Effector memory CD8-positive, alpha-beta T cell (primary cell): ENCODE measurements at regions not wholly inside any gene's neighbourhood (a gene's known extent, or its start where the extent isn't known, plus 50 kb on each side); places are given as distances from the start of the nearest gene placed in this dataset.
"Not testable (repeated sequence)": the region's sequence is repeated elsewhere in the genome, so short reads cannot be mapped to it uniquely, and the experiment has no call there.

ENCODE experiments used
- ATAC-seq: fragments of 150-1000 bp; cut with Tn5 transposase; replicated peaks from 2 replicates; pipeline ENCODE4 v1.10.0; 2021; ENCODE audit warnings: mild to moderate bottlenecking, moderate library complexity
- DNase-seq, 3 experiments: peaks; one replicate each; pipeline ENCODE4 v3.0.0; 2021
- H3K27ac Mint-ChIP-seq, 2 donors: one replicate each; pipeline ENCODE4 v1.8.0; 2022; ENCODE audit warnings: mild to moderate bottlenecking in 2 of 2, mixed read lengths in 2 of 2, moderate library complexity in 2 of 2
- H3K27me3 Mint-ChIP-seq, 2 donors: one replicate each; pipeline ENCODE4 v1.8.0; 2022; ENCODE audit warnings: mixed read lengths in 2 of 2
- H3K36me3 Mint-ChIP-seq: one replicate; pipeline ENCODE4 v1.8.0; 2022; ENCODE audit warnings: mild to moderate bottlenecking, moderate library complexity, mixed read lengths; ENCODE audit not compliant: insufficient read depth
- H3K4me1 Mint-ChIP-seq, 2 donors: one replicate each; pipeline ENCODE4 v1.8.0; 2022; ENCODE audit warnings: low read depth in 2 of 2, mixed read lengths in 2 of 2
- H3K4me3 Mint-ChIP-seq, 2 donors: one replicate each; pipeline ENCODE4 v1.8.0; 2022; ENCODE audit warnings: mild to moderate bottlenecking in 2 of 2, mixed read lengths in 2 of 2, moderate library complexity in 2 of 2
- H3K9me3 Mint-ChIP-seq, 2 donors: one replicate each; pipeline ENCODE4 v1.8.0; 2022; ENCODE audit warnings: mixed read lengths in 2 of 2

- Mint-ChIP-seq H3K36me3 (no peaks in the 10 kb centered on the region), H3K4me1 (no peaks in the 10 kb centered on the region), H3K27me3 (no peaks in the 10 kb centered on the region), H3K27ac (no peak overlapping the region), H3K4me3 (no peak overlapping the region), H3K9me3 (peaks cover 9 to 26% of the 10 kb centered on the region in 2 donors)
- ATAC-seq (no peak), DNase-seq (no peak)
Observed at GRCh38 chr12:127943481-127944210, 323.3 kb upstream of the TMEM132C start.

- H3K36me3 Mint-ChIP-seq = no peaks in the 10 kb centered on the region
- H3K4me1 Mint-ChIP-seq = no peaks in the 10 kb centered on the region
- H3K27me3 Mint-ChIP-seq = no peaks in the 10 kb centered on the region
- DNase-seq = no peak
- ATAC-seq = no peak
- no peak overlapping the region for H3K27ac Mint-ChIP-seq
- H3K9me3 Mint-ChIP-seq = peaks cover 9 to 26% of the 10 kb centered on the region in 2 donors
- H3K4me3 Mint-ChIP-seq = no peak overlapping the region
Observed at GRCh38 chr12:127944211-127944899, 322.6 kb upstream of the TMEM132C start.

GRCh38 chr12:127957001-127957660 lies 309.8 kb upstream of the TMEM132C start:
- H3K4me1 Mint-ChIP-seq = no peaks in the 10 kb centered on the region
- H3K4me3 Mint-ChIP-seq = no peak overlapping the region
- H3K9me3 Mint-ChIP-seq = peaks cover 8 to 10% of the 10 kb centered on the region in 2 donors
- DNase-seq = no peak
- ATAC-seq = no peak
- H3K36me3 Mint-ChIP-seq = no peaks in the 10 kb centered on the region
- H3K27ac Mint-ChIP-seq = no peak overlapping the region
- no peaks in the 10 kb centered on the region for H3K27me3 Mint-ChIP-seq

GRCh38 chr12:127962303-127962702 lies 304.7 kb upstream of the TMEM132C start:
- ATAC-seq = no peak

GRCh38 chr12:127963933-127964332 lies 303.0 kb upstream of the TMEM132C start:
- H3K36me3 Mint-ChIP-seq = no peaks in the 10 kb centered on the region
- H3K9me3 Mint-ChIP-seq = peaks cover 14 to 30% of the 10 kb centered on the region in 2 donors
- ATAC-seq (no peak), DNase-seq (no peak)
- no peak overlapping the region for H3K27ac Mint-ChIP-seq
- no peaks in the 10 kb centered on the region for H3K27me3 Mint-ChIP-seq
- H3K4me3 Mint-ChIP-seq = no peak overlapping the region
- no peaks in the 10 kb centered on the region for H3K4me1 Mint-ChIP-seq

More at GRCh38 chr12:127962303-127962702, 304.7 kb upstream of the TMEM132C start:
- H3K4me3 Mint-ChIP-seq = no peak overlapping the region
- no peaks in the 10 kb centered on the region for H3K27me3 Mint-ChIP-seq
- H3K27ac Mint-ChIP-seq = no peak overlapping the region
- H3K4me1 Mint-ChIP-seq = no peaks in the 10 kb centered on the region
- no peaks in the 10 kb centered on the region for H3K36me3 Mint-ChIP-seq
- peaks cover 7 to 20% of the 10 kb centered on the region in 2 donors for H3K9me3 Mint-ChIP-seq
- no peak for DNase-seq

- H3K27ac Mint-ChIP-seq = no peak overlapping the region
- H3K4me1 Mint-ChIP-seq = no peaks in the 10 kb centered on the region
- no peaks in the 10 kb centered on the region for H3K36me3 Mint-ChIP-seq
- H3K27me3 Mint-ChIP-seq = no peaks in the 10 kb centered on the region
- H3K4me3 Mint-ChIP-seq = no peak overlapping the region
- H3K9me3 Mint-ChIP-seq = peaks cover 9 to 22% of the 10 kb centered on the region in 2 donors
- ATAC-seq (no peak), DNase-seq (no peak)
Observed at GRCh38 chr12:127964717-127965116, 302.3 kb upstream of the TMEM132C start.

- no peaks in the 10 kb centered on the region for H3K36me3 Mint-ChIP-seq
- no peaks in the 10 kb centered on the region for H3K4me1 Mint-ChIP-seq
- H3K27ac Mint-ChIP-seq = no peak overlapping the region
- H3K27me3 Mint-ChIP-seq = no peaks in the 10 kb centered on the region
- no peak for DNase-seq
- H3K9me3 Mint-ChIP-seq = peaks cover 9 to 20% of the 10 kb centered on the region in 2 donors
- no peak overlapping the region for H3K4me3 Mint-ChIP-seq
- ATAC-seq = no peak
Observed at GRCh38 chr12:127966331-127966730, 300.6 kb upstream of the TMEM132C start.

- peaks cover 12 to 32% of the 10 kb centered on the region in 2 donors for H3K9me3 Mint-ChIP-seq
- no peak overlapping the region for H3K4me3 Mint-ChIP-seq
- no peak for DNase-seq
- H3K27ac Mint-ChIP-seq = no peak overlapping the region
- no peaks in the 10 kb centered on the region for H3K4me1 Mint-ChIP-seq
- no peaks in the 10 kb centered on the region for H3K27me3 Mint-ChIP-seq
- H3K36me3 Mint-ChIP-seq = no peaks in the 10 kb centered on the region
- ATAC-seq = no peak
Observed at GRCh38 chr12:127970491-127970890, 296.5 kb upstream of the TMEM132C start.

- Mint-ChIP-seq H3K9me3 (peaks cover 8 to 19% of the 10 kb centered on the region in 2 donors), H3K4me1 (no peaks in the 10 kb centered on the region), H3K27ac (no peak overlapping the region), H3K27me3 (no peaks in the 10 kb centered on the region), H3K36me3 (no peaks in the 10 kb centered on the region), H3K4me3 (no peak overlapping the region)
- DNase-seq = no peak
- ATAC-seq = no peak
Observed at GRCh38 chr12:127980585-127980984, 286.4 kb upstream of the TMEM132C start.

GRCh38 chr12:127981875-127982274 lies 285.1 kb upstream of the TMEM132C start:
- no peak for DNase-seq
- H3K36me3 Mint-ChIP-seq = no peaks in the 10 kb centered on the region
- no peaks in the 10 kb centered on the region for H3K4me1 Mint-ChIP-seq
- H3K4me3 Mint-ChIP-seq = no peak overlapping the region
- H3K27ac Mint-ChIP-seq = no peak overlapping the region
- peaks cover 8 to 17% of the 10 kb centered on the region in 2 donors for H3K9me3 Mint-ChIP-seq
- H3K27me3 Mint-ChIP-seq = no peaks in the 10 kb centered on the region
- no peak for ATAC-seq

GRCh38 chr12:127983213-127983791 lies 283.7 kb upstream of the TMEM132C start:
- not testable (repeated sequence) for H3K36me3 Mint-ChIP-seq, H3K27me3 Mint-ChIP-seq, H3K4me3 Mint-ChIP-seq, ATAC-seq, H3K4me1 Mint-ChIP-seq, H3K9me3 Mint-ChIP-seq, H3K27ac Mint-ChIP-seq, DNase-seq

- H3K4me1 Mint-ChIP-seq = no peaks in the 10 kb centered on the region
- no peaks in the 10 kb centered on the region for H3K36me3 Mint-ChIP-seq
- H3K27me3 Mint-ChIP-seq = no peaks in the 10 kb centered on the region
- no peak overlapping the region for H3K4me3 Mint-ChIP-seq
- ATAC-seq (no peak), DNase-seq (no peak)
- peaks cover 7 to 9% of the 10 kb centered on the region in 2 donors for H3K9me3 Mint-ChIP-seq
- H3K27ac Mint-ChIP-seq = no peak overlapping the region
Observed at GRCh38 chr12:127984386-127985055, 282.4 kb upstream of the TMEM132C start.
